ENCODE measurements at regions not wholly inside any gene's neighbourhood (a gene's known extent, or its start where the extent isn't known, plus 50 kb on each side); places are given as distances from the start of the nearest gene placed in this dataset.
"Not testable (repeated sequence)": the region's sequence is repeated elsewhere in the genome, so short reads cannot be mapped to it uniquely, and the experiment has no call there.

- H3K36me3 ChIP-seq (ENCODE audit: control insufficient read depth in 2 of 2, insufficient read depth in 2 of 2, low read length in 2 of 2): no peaks in the 10 kb centered on the region
- H3K27ac ChIP-seq (ENCODE audit: low read length): no peak overlapping the region
- no peak overlapping the region for H3K4me3 ChIP-seq (ENCODE audit: low read length in 2 of 2)
- H3K4me1 ChIP-seq (ENCODE audit: control insufficient read depth, insufficient read depth, low read length): no peaks in the 10 kb centered on the region
- H3K9me3 ChIP-seq (ENCODE audit: control insufficient read depth in 2 of 2, low read length in 2 of 2): no peaks in the 10 kb centered on the region
- H3K9ac ChIP-seq (ENCODE audit: low read length in 2 of 2): no peak overlapping the region
- H3K27me3 ChIP-seq (ENCODE audit: control insufficient read depth in 1 of 2, insufficient read depth in 2 of 2, low read length in 2 of 2): no peaks in the 10 kb centered on the region
Measured at GRCh38 chr10:93221171-93221496, 147.4 kb downstream of the CYP26A1 start.

DNA sequence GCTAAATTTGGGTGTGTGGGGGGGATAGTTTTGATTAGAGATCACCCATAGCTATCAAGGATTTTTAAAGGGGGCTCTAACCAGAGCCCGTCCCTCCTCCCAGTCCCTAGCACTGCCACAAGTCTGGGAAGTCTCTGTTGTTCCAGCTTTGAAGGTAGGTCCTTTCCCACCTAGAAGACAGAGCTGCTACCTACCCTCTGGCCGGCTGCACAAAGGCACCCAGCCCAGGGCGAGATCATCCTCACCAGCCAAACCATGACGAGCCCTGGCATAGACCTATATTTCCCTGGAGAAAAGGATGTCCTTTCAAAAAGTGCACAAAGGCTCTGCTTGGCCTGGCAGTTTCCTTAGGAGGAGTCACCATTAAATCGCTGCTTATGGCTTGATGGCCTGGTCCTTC lies 147.8 kb downstream of the CYP26A1 start:
- no peak overlapping the region for H3K4me3 ChIP-seq (ENCODE audit: low read length in 2 of 2)
- no peaks in the 10 kb centered on the region for H3K27me3 ChIP-seq (ENCODE audit: control insufficient read depth in 1 of 2, insufficient read depth in 2 of 2, low read length in 2 of 2)
- no peaks in the 10 kb centered on the region for H3K4me1 ChIP-seq (ENCODE audit: control insufficient read depth, insufficient read depth, low read length)
- no peaks in the 10 kb centered on the region for H3K36me3 ChIP-seq (ENCODE audit: control insufficient read depth in 2 of 2, insufficient read depth in 2 of 2, low read length in 2 of 2)
- peaks cover 0 to 3% of the 10 kb centered on the region in 2 donors for H3K9me3 ChIP-seq (ENCODE audit: control insufficient read depth in 2 of 2, low read length in 2 of 2)
- no peak overlapping the region for H3K27ac ChIP-seq (ENCODE audit: low read length)
- H3K9ac ChIP-seq (ENCODE audit: low read length in 2 of 2): no peak overlapping the region

GRCh38 chr10:93222211-93222754 lies 148.6 kb downstream of the CYP26A1 start:
- no peak overlapping the region for H3K9ac ChIP-seq (ENCODE audit: low read length in 2 of 2)
- no peaks in the 10 kb centered on the region for H3K36me3 ChIP-seq (ENCODE audit: control insufficient read depth in 2 of 2, insufficient read depth in 2 of 2, low read length in 2 of 2)
- H3K4me1 ChIP-seq (ENCODE audit: control insufficient read depth, insufficient read depth, low read length): no peaks in the 10 kb centered on the region
- peaks cover 0 to 3% of the 10 kb centered on the region in 2 donors for H3K9me3 ChIP-seq (ENCODE audit: control insufficient read depth in 2 of 2, low read length in 2 of 2)
- no peak overlapping the region for H3K4me3 ChIP-seq (ENCODE audit: low read length in 2 of 2)
- no peaks in the 10 kb centered on the region for H3K27me3 ChIP-seq (ENCODE audit: control insufficient read depth in 1 of 2, insufficient read depth in 2 of 2, low read length in 2 of 2)
- H3K27ac ChIP-seq (ENCODE audit: low read length): no peak overlapping the region

- H3K36me3 ChIP-seq (ENCODE audit: control insufficient read depth in 2 of 2, insufficient read depth in 2 of 2, low read length in 2 of 2): no peaks in the 10 kb centered on the region
- H3K27me3 ChIP-seq (ENCODE audit: control insufficient read depth in 1 of 2, insufficient read depth in 2 of 2, low read length in 2 of 2): no peaks in the 10 kb centered on the region
- H3K9me3 ChIP-seq (ENCODE audit: control insufficient read depth in 2 of 2, low read length in 2 of 2): peaks cover 0 to 3% of the 10 kb centered on the region in 2 donors
- no peak overlapping the region for H3K9ac ChIP-seq (ENCODE audit: low read length in 2 of 2)
- no peaks in the 10 kb centered on the region for H3K4me1 ChIP-seq (ENCODE audit: control insufficient read depth, insufficient read depth, low read length)
- no peak overlapping the region for H3K27ac ChIP-seq (ENCODE audit: low read length)
- H3K4me3 ChIP-seq (ENCODE audit: low read length in 2 of 2): no peak overlapping the region
Measured at GRCh38 chr10:93222876-93223275, 149.2 kb downstream of the CYP26A1 start.

DNA sequence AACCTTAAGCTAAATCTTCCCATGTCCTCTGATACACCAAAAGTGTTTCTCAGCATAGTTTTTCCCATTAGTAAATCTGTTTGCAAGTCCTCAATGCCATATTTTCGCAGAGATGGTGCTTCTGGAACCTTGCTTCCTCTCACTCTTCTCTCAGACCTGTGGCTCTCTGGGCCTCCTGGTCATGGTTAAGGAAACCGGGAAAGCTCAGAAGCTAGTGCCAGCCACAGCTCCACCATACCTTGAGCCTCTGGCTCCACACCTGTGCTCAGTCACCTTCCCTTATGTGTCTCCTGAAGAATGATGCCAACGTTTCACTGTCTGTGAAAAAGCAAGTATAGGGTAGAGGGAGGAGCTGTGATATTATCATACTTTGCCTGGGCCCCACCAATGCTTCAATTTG lies 149.6 kb downstream of the CYP26A1 start:
- no peaks in the 10 kb centered on the region for H3K27me3 ChIP-seq (ENCODE audit: control insufficient read depth in 1 of 2, insufficient read depth in 2 of 2, low read length in 2 of 2)
- no peaks in the 10 kb centered on the region for H3K4me1 ChIP-seq (ENCODE audit: control insufficient read depth, insufficient read depth, low read length)
- no peak overlapping the region for H3K9ac ChIP-seq (ENCODE audit: low read length in 2 of 2)
- no peak overlapping the region for H3K27ac ChIP-seq (ENCODE audit: low read length)
- H3K36me3 ChIP-seq (ENCODE audit: control insufficient read depth in 2 of 2, insufficient read depth in 2 of 2, low read length in 2 of 2): no peaks in the 10 kb centered on the region
- peaks cover 0 to 3% of the 10 kb centered on the region in 2 donors for H3K9me3 ChIP-seq (ENCODE audit: control insufficient read depth in 2 of 2, low read length in 2 of 2)
- no peak overlapping the region for H3K4me3 ChIP-seq (ENCODE audit: low read length in 2 of 2)

DNA sequence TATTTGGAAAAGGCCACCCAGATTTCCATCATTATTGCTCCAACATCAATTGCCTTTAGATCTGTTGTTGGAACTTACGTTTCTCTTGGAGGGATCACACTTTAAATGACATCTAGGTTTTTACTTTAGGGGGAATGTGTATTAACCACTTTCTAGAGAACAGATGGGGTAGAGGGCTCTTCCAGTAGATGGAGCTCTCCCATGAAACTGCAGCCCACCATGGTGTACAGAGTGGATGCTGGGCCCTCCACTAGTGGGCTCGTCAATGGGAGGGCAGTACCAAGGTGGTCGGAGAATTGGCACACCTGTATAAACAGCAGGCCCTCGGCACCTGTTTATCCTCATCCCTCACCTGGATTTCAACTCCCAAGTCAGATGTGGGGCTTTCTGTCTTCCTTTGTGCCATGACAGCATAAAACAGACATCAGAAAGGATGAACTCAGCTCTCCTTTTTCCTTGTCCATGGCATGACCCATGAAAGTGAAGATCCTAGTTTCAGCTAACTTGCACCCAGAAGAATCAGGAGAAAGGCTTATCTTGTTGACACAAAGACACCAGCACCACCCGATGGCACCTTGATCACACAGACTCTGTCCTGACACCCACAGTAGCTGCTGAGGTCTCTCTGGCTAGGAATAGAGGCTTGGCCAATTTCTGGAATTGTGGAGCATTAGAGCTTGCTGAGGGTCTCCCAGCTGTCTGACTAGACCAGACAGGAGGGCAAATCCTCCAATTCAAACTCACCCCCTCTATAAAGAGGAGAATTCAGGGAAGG lies 150.5 kb downstream of the CYP26A1 start:
- Histone ChIP-seq H3K27me3 (ENCODE audit: control insufficient read depth in 1 of 2, insufficient read depth in 2 of 2, low read length in 2 of 2) (no peaks in the 10 kb centered on the region), H3K4me3 (ENCODE audit: low read length in 2 of 2) (no peak overlapping the region)

DNA sequence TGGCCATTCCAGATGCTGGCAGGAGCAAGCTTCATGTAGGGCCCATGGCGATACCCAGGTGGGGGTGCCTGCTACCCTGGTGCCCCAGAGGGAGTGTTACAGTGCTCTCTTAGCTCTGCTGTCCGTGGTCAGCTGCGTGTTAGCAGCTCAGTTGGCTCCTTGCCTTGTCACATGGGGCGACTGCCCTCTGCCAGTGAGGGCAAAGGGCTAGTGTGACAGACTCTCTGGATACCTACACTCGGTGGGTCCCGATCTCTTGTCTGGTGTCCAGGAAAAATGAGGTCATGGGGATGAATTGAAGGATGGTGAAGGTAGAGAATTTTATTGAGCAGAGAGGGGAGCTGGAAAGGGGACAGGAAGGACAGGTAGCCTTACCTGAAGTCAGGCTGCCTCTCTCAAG lies 152.2 kb downstream of the CYP26A1 start:
- no peak overlapping the region for H3K9ac ChIP-seq (ENCODE audit: low read length in 2 of 2)
- no peaks in the 10 kb centered on the region for H3K27me3 ChIP-seq (ENCODE audit: control insufficient read depth in 1 of 2, insufficient read depth in 2 of 2, low read length in 2 of 2)
- H3K36me3 ChIP-seq (ENCODE audit: control insufficient read depth in 2 of 2, insufficient read depth in 2 of 2, low read length in 2 of 2): no peaks in the 10 kb centered on the region
- no peaks in the 10 kb centered on the region for H3K4me1 ChIP-seq (ENCODE audit: control insufficient read depth, insufficient read depth, low read length)
- no peak overlapping the region for H3K27ac ChIP-seq (ENCODE audit: low read length)
- H3K9me3 ChIP-seq (ENCODE audit: control insufficient read depth in 2 of 2, low read length in 2 of 2): peaks cover 0 to 3% of the 10 kb centered on the region in 2 donors
- no peak overlapping the region for H3K4me3 ChIP-seq (ENCODE audit: low read length in 2 of 2)

More for the DNA sequence above, 150.5 kb downstream of the CYP26A1 start:
- Histone ChIP-seq H3K27ac (ENCODE audit: low read length) (no peak overlapping the region), H3K9me3 (ENCODE audit: control insufficient read depth in 2 of 2, low read length in 2 of 2) (peaks cover 0 to 3% of the 10 kb centered on the region in 2 donors), H3K4me1 (ENCODE audit: control insufficient read depth, insufficient read depth, low read length) (no peaks in the 10 kb centered on the region), H3K36me3 (ENCODE audit: control insufficient read depth in 2 of 2, insufficient read depth in 2 of 2, low read length in 2 of 2) (no peaks in the 10 kb centered on the region), H3K9ac (ENCODE audit: low read length in 2 of 2) (no peak overlapping the region)

DNA sequence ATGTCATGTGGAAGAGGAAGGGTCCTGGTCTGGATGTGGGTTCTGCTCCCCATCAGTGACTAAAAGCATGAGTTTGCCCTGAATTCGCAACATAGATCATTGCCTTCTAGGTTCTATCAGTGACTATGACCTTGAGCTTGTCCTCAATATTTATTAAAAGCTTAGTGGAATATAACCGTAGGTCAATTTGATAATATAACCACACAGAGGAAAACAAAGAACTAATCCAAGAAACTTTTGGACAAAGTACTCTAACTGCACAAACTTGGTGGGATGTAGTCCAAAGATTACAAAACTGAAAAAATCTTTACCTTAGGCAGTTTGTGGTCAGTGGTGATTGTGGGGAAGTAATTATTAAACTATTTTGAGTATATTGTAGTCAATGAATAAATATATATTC lies 152.9 kb downstream of the CYP26A1 start:
- Histone ChIP-seq H3K27me3 (ENCODE audit: control insufficient read depth in 1 of 2, insufficient read depth in 2 of 2, low read length in 2 of 2) (no peaks in the 10 kb centered on the region), H3K9me3 (ENCODE audit: control insufficient read depth in 2 of 2, low read length in 2 of 2) (peaks cover 0 to 3% of the 10 kb centered on the region in 2 donors), H3K9ac (ENCODE audit: low read length in 2 of 2) (no peak overlapping the region), H3K4me1 (ENCODE audit: control insufficient read depth, insufficient read depth, low read length) (no peaks in the 10 kb centered on the region), H3K36me3 (ENCODE audit: control insufficient read depth in 2 of 2, insufficient read depth in 2 of 2, low read length in 2 of 2) (no peaks in the 10 kb centered on the region), H3K4me3 (ENCODE audit: low read length in 2 of 2) (no peak overlapping the region), H3K27ac (ENCODE audit: low read length) (no peak overlapping the region)

DNA sequence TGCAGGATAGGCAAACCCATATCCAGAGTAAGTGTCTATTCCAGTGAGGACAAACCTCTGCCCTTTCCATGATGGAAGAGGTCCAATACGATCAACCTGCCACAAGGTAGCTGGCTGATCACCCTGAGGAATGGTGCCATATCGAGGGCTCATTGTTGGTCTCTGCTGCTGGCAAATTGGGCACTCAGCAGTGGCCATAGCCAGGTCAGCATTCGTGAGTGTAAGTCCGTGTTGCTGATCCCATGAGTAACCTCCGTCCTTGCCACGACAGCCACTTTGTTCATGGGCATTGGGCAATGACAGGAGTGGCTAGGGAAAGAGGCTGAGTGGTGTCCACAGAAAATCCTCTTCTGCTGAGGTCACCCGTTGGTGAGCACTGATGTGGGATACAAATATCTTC lies 156.9 kb downstream of the CYP26A1 start:
- H3K4me1 ChIP-seq (ENCODE audit: control insufficient read depth, insufficient read depth, low read length); H3K36me3 ChIP-seq (ENCODE audit: control insufficient read depth in 2 of 2, insufficient read depth in 2 of 2, low read length in 2 of 2): not testable (repeated sequence)

DNA sequence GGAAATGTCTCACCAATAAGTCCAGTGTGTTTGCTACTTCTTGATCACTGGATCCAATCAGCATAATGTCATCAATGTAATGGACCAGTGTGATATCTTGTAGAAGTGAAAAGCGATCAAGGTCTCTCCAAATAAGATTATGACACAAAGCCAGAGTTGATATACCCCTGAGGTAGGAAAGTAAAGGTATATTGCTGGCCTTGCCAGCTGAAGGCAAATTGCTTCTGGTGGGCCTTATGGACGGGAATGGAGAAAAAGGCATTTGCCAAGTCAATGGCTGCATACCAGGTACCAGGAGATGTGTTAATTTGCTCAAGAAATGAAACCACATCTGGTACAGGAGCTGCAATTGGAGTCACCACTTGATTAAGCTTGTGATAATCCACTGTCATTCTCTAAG lies 158.5 kb downstream of the CYP26A1 start:
- H3K27me3 ChIP-seq (ENCODE audit: control insufficient read depth in 1 of 2, insufficient read depth in 2 of 2, low read length in 2 of 2); H3K27ac ChIP-seq (ENCODE audit: low read length); H3K36me3 ChIP-seq (ENCODE audit: control insufficient read depth in 2 of 2, insufficient read depth in 2 of 2, low read length in 2 of 2); H3K4me3 ChIP-seq (ENCODE audit: low read length in 2 of 2); H3K9me3 ChIP-seq (ENCODE audit: control insufficient read depth in 2 of 2, low read length in 2 of 2); H3K9ac ChIP-seq (ENCODE audit: low read length in 2 of 2); H3K4me1 ChIP-seq (ENCODE audit: control insufficient read depth, insufficient read depth, low read length): not testable (repeated sequence)

More for the DNA sequence above, 156.9 kb downstream of the CYP26A1 start:
- not testable (repeated sequence) for H3K9me3 ChIP-seq (ENCODE audit: control insufficient read depth in 2 of 2, low read length in 2 of 2); H3K4me3 ChIP-seq (ENCODE audit: low read length in 2 of 2); H3K9ac ChIP-seq (ENCODE audit: low read length in 2 of 2); H3K27ac ChIP-seq (ENCODE audit: low read length); H3K27me3 ChIP-seq (ENCODE audit: control insufficient read depth in 1 of 2, insufficient read depth in 2 of 2, low read length in 2 of 2)

DNA sequence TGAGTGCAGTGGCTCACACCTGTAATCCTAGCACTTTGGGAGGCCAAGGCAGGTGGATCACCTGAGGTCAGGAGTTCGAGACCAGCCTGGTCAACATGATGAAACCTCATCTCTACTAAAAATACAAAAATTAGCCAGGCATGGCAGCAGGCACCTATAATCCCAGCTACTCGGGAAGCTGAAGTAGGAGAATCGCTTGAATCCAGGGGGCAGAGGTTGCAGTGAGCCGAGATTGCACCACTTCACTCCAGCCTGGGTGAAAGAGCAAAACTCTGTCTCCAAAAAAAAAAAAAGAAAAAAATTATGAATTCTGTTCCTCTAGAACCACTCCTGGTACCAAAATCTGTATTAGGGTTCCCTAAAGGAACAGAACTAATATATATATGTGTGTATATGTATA lies 161.2 kb downstream of the CYP26A1 start:
- not testable (repeated sequence) for H3K4me1 ChIP-seq (ENCODE audit: control insufficient read depth, insufficient read depth, low read length); H3K9ac ChIP-seq (ENCODE audit: low read length in 2 of 2); H3K36me3 ChIP-seq (ENCODE audit: control insufficient read depth in 2 of 2, insufficient read depth in 2 of 2, low read length in 2 of 2); H3K4me3 ChIP-seq (ENCODE audit: low read length in 2 of 2); H3K9me3 ChIP-seq (ENCODE audit: control insufficient read depth in 2 of 2, low read length in 2 of 2); H3K27ac ChIP-seq (ENCODE audit: low read length); H3K27me3 ChIP-seq (ENCODE audit: control insufficient read depth in 1 of 2, insufficient read depth in 2 of 2, low read length in 2 of 2)

Data from stomach smooth muscle (tissue), 2 donors.